Colonic mucosa (tissue), 4 donors: ENCODE measurements at regions not wholly inside any gene's neighbourhood (a gene's known extent, or its start where the extent isn't known, plus 50 kb on each side); places are given as distances from the start of the nearest gene placed in this dataset.

Source experiments
- DNase-seq: peaks from one replicate; pipeline ENCODE4 v3.0.0-alpha.2; 2020
- H3K27ac ChIP-seq: fragments of 200-600 bp; one replicate; pipeline ENCODE4 v1.8.0; 2021
- H3K27me3 ChIP-seq: fragments of 200-600 bp; one replicate; pipeline ENCODE4 v1.8.0; 2021
- H3K36me3 ChIP-seq: fragments of 200-600 bp; one replicate; pipeline ENCODE4 v1.8.0; 2021
- H3K4me1 ChIP-seq: fragments of 200-600 bp; one replicate; pipeline ENCODE4 v1.8.0; 2021; ENCODE audit warnings: mild to moderate bottlenecking
- H3K4me3 ChIP-seq: fragments of 200-600 bp; one replicate; pipeline ENCODE4 v1.8.0; 2021
- H3K9ac ChIP-seq, 2 donors: one replicate each; pipeline ENCODE4 v1.7.0; 2013; ENCODE audit warnings: control low read depth in 2 of 2, low read depth in 2 of 2, low read length in 2 of 2
- H3K9me3 ChIP-seq: fragments of 200-600 bp; one replicate; pipeline ENCODE4 v1.8.0; 2021
- CTCF ChIP-seq: fragments of 200-600 bp; IDR thresholded peaks from one replicate; pipeline ENCODE4 v1.8.0; 2022; ENCODE audit warnings: antibody characterized with exemption, mild to moderate bottlenecking
- intact Hi-C: fragments of 100-400 bp; cut with DNase I; formaldehyde crosslinking; loops from one replicate; pipeline ENCODE4 v1.14.1; 2022
- donor health status: healthy.
- donor health status: DM: no; HTN: no; CAD: no.
- donor health status: DM: no; HTN: no; CAD: no.

GRCh38 chr6:15036690-15037245, 209.1 kb upstream of the JARID2 start:
- H3K36me3 ChIP-seq, result no peaks in the 10 kb centered on the region
- TF ChIP-seq CTCF, result no peak
- no peak overlapping the region for H3K9ac ChIP-seq
- no peaks in the 10 kb centered on the region for H3K27me3 ChIP-seq
- H3K9me3 ChIP-seq, result no peaks in the 10 kb centered on the region
- intact Hi-C loops, result no loop called here
- H3K4me3 ChIP-seq, result no peak overlapping the region
- H3K27ac ChIP-seq, result no peak overlapping the region
- H3K4me1 ChIP-seq, result no peaks in the 10 kb centered on the region
- DNase-seq, result no peak

- TF ChIP-seq CTCF, result no peak
- no peak overlapping the region for H3K27ac ChIP-seq
- DNase-seq, result no peak
- no peaks in the 10 kb centered on the region for H3K36me3 ChIP-seq
- H3K9me3 ChIP-seq, result no peaks in the 10 kb centered on the region
- H3K9ac ChIP-seq, result no peak overlapping the region
- no peaks in the 10 kb centered on the region for H3K27me3 ChIP-seq
- no peak overlapping the region for H3K4me3 ChIP-seq
- no peaks in the 10 kb centered on the region for H3K4me1 ChIP-seq
- intact Hi-C loops, result no loop called here
Observed at GRCh38 chr6:15037253-15037652, 208.6 kb upstream of the JARID2 start.

GRCh38 chr6:15038013-15038791, 207.7 kb upstream of the JARID2 start:
- no peaks in the 10 kb centered on the region for H3K4me1 ChIP-seq
- no peak overlapping the region for H3K4me3 ChIP-seq
- no peaks in the 10 kb centered on the region for H3K36me3 ChIP-seq
- no peak for DNase-seq
- H3K9me3 ChIP-seq, result no peaks in the 10 kb centered on the region
- TF ChIP-seq CTCF, result no peak
- H3K27ac ChIP-seq, result no peak overlapping the region
- H3K27me3 ChIP-seq, result no peaks in the 10 kb centered on the region
- intact Hi-C loops, result no loop called here
- H3K9ac ChIP-seq, result no peak overlapping the region

GRCh38 chr6:15039136-15039535, 206.7 kb upstream of the JARID2 start:
- H3K9ac ChIP-seq, result no peak overlapping the region
- H3K9me3 ChIP-seq, result no peaks in the 10 kb centered on the region
- H3K4me3 ChIP-seq, result no peak overlapping the region
- no peaks in the 10 kb centered on the region for H3K36me3 ChIP-seq
- no peak for TF ChIP-seq CTCF
- H3K4me1 ChIP-seq, result no peaks in the 10 kb centered on the region
- no peak for DNase-seq
- H3K27me3 ChIP-seq, result no peaks in the 10 kb centered on the region
- H3K27ac ChIP-seq, result no peak overlapping the region
- intact Hi-C loops, result no loop called here

- Histone ChIP-seq H3K36me3 (no peaks in the 10 kb centered on the region), H3K9ac (no peak overlapping the region), H3K27me3 (no peaks in the 10 kb centered on the region), H3K27ac (no peak overlapping the region), H3K9me3 (no peaks in the 10 kb centered on the region), H3K4me3 (no peak overlapping the region), H3K4me1 (no peaks in the 10 kb centered on the region)
- intact Hi-C loops, result no loop called here
- no peak for DNase-seq
- TF ChIP-seq CTCF, result no peak
Observed at GRCh38 chr6:15042938-15043337, 202.9 kb upstream of the JARID2 start.
